T-cell (primary cell): ENCODE measurements at regions not wholly inside any gene's neighbourhood (a gene's known extent, or its start where the extent isn't known, plus 50 kb on each side); places are given as distances from the start of the nearest gene placed in this dataset.

Experiments used
- ATAC-seq, 4 experiments: fragments of 200-7000 bp in 3 of 4; fragments of 150-1000 bp in 1 of 4; cut with Tn5 transposase; replicated peaks in 1 of 4; 1 replicate in 3 of 4; 2 replicates in 1 of 4; pipeline ENCODE4 v1.10.0; 2021; ENCODE audit warnings: moderate library complexity in 3 of 4, mild to moderate bottlenecking in 2 of 4, moderate number of reproducible peaks in 1 of 4
- CTCF ChIA-PET, 2 donors: fragments of 300-600 bp; sonication (Branson Sonifier 250); formaldehyde crosslinking; loops; one replicate each; lab custom pipeline; 2022; ENCODE audit warnings: antibody characterized with exemption in 2 of 2; lab: Charles Lee
- POLR2A ChIA-PET, 2 donors: fragments of 300-600 bp; sonication (Branson Sonifier 250); formaldehyde crosslinking; loops; one replicate each; lab custom pipeline; 2022; ENCODE audit warnings: antibody characterized with exemption in 2 of 2; lab: Charles Lee
- DNase-seq, 35 experiments: peaks; one replicate each; pipeline versions ENCODE4 v3.0.0 to v3.0.0-alpha.2; 2013 to 2023
- H3K27ac ChIP-seq: one replicate; pipeline ENCODE4 v1.5.1; 2013; ENCODE audit warnings: low read length
- H3K27me3 ChIP-seq, 2 experiments: replicated peaks in 1 of 2; 1 replicate in 1 of 2; 2 replicates in 1 of 2; pipeline versions ENCODE4 v1.6.1 to v1.7.0; 2013; ENCODE audit warnings: low read length in 1 of 2, mixed read lengths in 1 of 2; ENCODE audit not compliant: control insufficient read depth in 2 of 2, insufficient read depth in 2 of 2; ENCODE audit errors: extremely low read depth in 1 of 2
- H3K36me3 ChIP-seq, 2 donors: 1 replicate in 1 of 2; 2 replicates in 1 of 2; pipeline versions ENCODE4 v1.6.1 to v1.7.0; 2013; ENCODE audit warnings: low read length in 1 of 2; ENCODE audit not compliant: control insufficient read depth in 2 of 2, insufficient read depth in 1 of 2; ENCODE audit errors: extremely low read depth in 1 of 2
- H3K4me1 ChIP-seq, 2 experiments: 1 replicate in 1 of 2; 2 replicates in 1 of 2; pipeline versions ENCODE4 v1.6.1 to v1.7.0; 2013; ENCODE audit warnings: low read length in 2 of 2, mixed read lengths in 1 of 2; ENCODE audit not compliant: insufficient read depth in 2 of 2, control insufficient read depth in 1 of 2; ENCODE audit errors: extremely low read depth in 1 of 2
- H3K4me3 ChIP-seq, 2 donors: 1 replicate in 1 of 2; 2 replicates in 1 of 2; pipeline versions ENCODE4 v1.5.1 to v1.7.0; 2013; ENCODE audit warnings: mild to moderate bottlenecking in 2 of 2, low read length in 1 of 2, moderate library complexity in 1 of 2; ENCODE audit not compliant: control insufficient read depth in 1 of 2; ENCODE audit errors: extremely low read depth in 1 of 2
- H3K9me3 ChIP-seq: 2 replicates; pipeline ENCODE4 v1.7.0; 2013
- H3K27ac Mint-ChIP-seq, 2 donors: one replicate each; pipeline ENCODE4 v1.8.0; 2020 to 2021; ENCODE audit warnings: mild to moderate bottlenecking in 2 of 2, mixed read lengths in 2 of 2
- H3K27me3 Mint-ChIP-seq, 2 donors: one replicate each; pipeline ENCODE4 v1.8.0; 2021 to 2022; ENCODE audit warnings: mixed read lengths in 2 of 2
- H3K36me3 Mint-ChIP-seq: one replicate; pipeline ENCODE4 v1.8.0; 2021; ENCODE audit warnings: mixed read lengths
- H3K4me1 Mint-ChIP-seq, 3 donors: one replicate each; pipeline ENCODE4 v1.8.0; 2020 to 2022; ENCODE audit warnings: mixed read lengths in 3 of 3, mild to moderate bottlenecking in 1 of 3
- H3K4me3 Mint-ChIP-seq, 3 donors: one replicate each; pipeline ENCODE4 v1.8.0; 2020 to 2022; ENCODE audit warnings: mild to moderate bottlenecking in 3 of 3, mixed read lengths in 3 of 3, moderate library complexity in 3 of 3
- H3K9me3 Mint-ChIP-seq, 3 donors: one replicate each; pipeline ENCODE4 v1.8.0; 2020 to 2022; ENCODE audit warnings: mixed read lengths in 3 of 3
- WGBS: methylation state at CpG from one replicate; pipeline ENCODE4 v1.1.5; 2013; ENCODE audit warnings: missing lambda C conversion rate; ENCODE audit not compliant: insufficient coverage; 5-methylcytosine and 5-hydroxymethylcytosine counted together

GRCh38 chrX:4925911-4926310, 1212.5 kb upstream of the PRKX start:
- no peaks in the 10 kb centered on the region for H3K4me1 Mint-ChIP-seq
- H3K36me3 ChIP-seq, result no peaks in the 10 kb centered on the region
- no CpG with 5 or more reads among the region's 5 CpGs for WGBS
- H3K4me3 ChIP-seq, result no peak overlapping the region
- no peak for ATAC-seq
- no peak for DNase-seq
- H3K36me3 Mint-ChIP-seq, result no peaks in the 10 kb centered on the region
- ChIA-PET POLR2A (no interaction called here), CTCF (no interaction called here)
- no peaks in the 10 kb centered on the region for H3K27me3 Mint-ChIP-seq
- no peak overlapping the region for H3K4me3 Mint-ChIP-seq
- H3K27me3 ChIP-seq, result no peaks in the 10 kb centered on the region
- H3K9me3 ChIP-seq, result no peaks in the 10 kb centered on the region
- peaks cover 4 to 10% (median 7%) of the 10 kb centered on the region in 3 donors for H3K9me3 Mint-ChIP-seq
- H3K27ac ChIP-seq, result no peak overlapping the region
- no peak overlapping the region for H3K27ac Mint-ChIP-seq
- no peaks in the 10 kb centered on the region for H3K4me1 ChIP-seq

- ChIA-PET POLR2A (no interaction called here), CTCF (no interaction called here)
- no peak overlapping the region for H3K4me3 ChIP-seq
- no peaks in the 10 kb centered on the region for H3K36me3 Mint-ChIP-seq
- no peaks in the 10 kb centered on the region for H3K27me3 Mint-ChIP-seq
- no peaks in the 10 kb centered on the region for H3K27me3 ChIP-seq
- no CpG with 5 or more reads among the region's 5 CpGs for WGBS
- no peaks in the 10 kb centered on the region for H3K36me3 ChIP-seq
- no peak overlapping the region for H3K27ac ChIP-seq
- no peak overlapping the region for H3K27ac Mint-ChIP-seq
- peaks cover 4 to 12% (median 11%) of the 10 kb centered on the region in 3 donors for H3K9me3 Mint-ChIP-seq
- no peak overlapping the region for H3K4me3 Mint-ChIP-seq
- DNase-seq (no peak), ATAC-seq (no peak)
- H3K4me1 ChIP-seq, result no peaks in the 10 kb centered on the region
- H3K4me1 Mint-ChIP-seq, result no peaks in the 10 kb centered on the region
- H3K9me3 ChIP-seq, result no peaks in the 10 kb centered on the region
Measured at GRCh38 chrX:4909348-4909747, 1195.9 kb upstream of the PRKX start.

GRCh38 chrX:4905576-4905975, 1192.1 kb upstream of the PRKX start:
- H3K9me3 ChIP-seq, result no peaks in the 10 kb centered on the region
- no peak for ATAC-seq
- POLR2A ChIA-PET, result no interaction called here
- no peak for DNase-seq
- no peaks in the 10 kb centered on the region for H3K4me1 ChIP-seq
- no peak overlapping the region for H3K4me3 Mint-ChIP-seq
- no peaks in the 10 kb centered on the region for H3K36me3 ChIP-seq
- no peak overlapping the region for H3K27ac Mint-ChIP-seq
- no peaks in the 10 kb centered on the region for H3K4me1 Mint-ChIP-seq
- H3K9me3 Mint-ChIP-seq, result peaks cover 4 to 13% (median 5%) of the 10 kb centered on the region in 3 donors
- H3K36me3 Mint-ChIP-seq, result no peaks in the 10 kb centered on the region
- no peaks in the 10 kb centered on the region for H3K27me3 Mint-ChIP-seq
- CTCF ChIA-PET, result no interaction called here
- no CpG with 5 or more reads among the region's 6 CpGs for WGBS
- no peaks in the 10 kb centered on the region for H3K27me3 ChIP-seq
- no peak overlapping the region for H3K4me3 ChIP-seq
- H3K27ac ChIP-seq, result no peak overlapping the region

- Mint-ChIP-seq H3K27me3 (no peaks in the 10 kb centered on the region), H3K4me1 (no peaks in the 10 kb centered on the region), H3K9me3 (peaks cover 0 to 6% (median 2%) of the 10 kb centered on the region in 3 donors), H3K27ac (no peak overlapping the region), H3K36me3 (no peaks in the 10 kb centered on the region), H3K4me3 (no peak overlapping the region)
- ChIA-PET POLR2A (no interaction called here), CTCF (no interaction called here)
- H3K27me3 ChIP-seq, result no peaks in the 10 kb centered on the region
- H3K4me1 ChIP-seq, result no peaks in the 10 kb centered on the region
- no peaks in the 10 kb centered on the region for H3K9me3 ChIP-seq
- no peak overlapping the region for H3K27ac ChIP-seq
- no peak for ATAC-seq
- no CpG with 5 or more reads among the region's 2 CpGs for WGBS
- H3K4me3 ChIP-seq, result no peak overlapping the region
- no peaks in the 10 kb centered on the region for H3K36me3 ChIP-seq
- DNase-seq, result no peak
Measured at GRCh38 chrX:4881277-4881676, 1167.8 kb upstream of the PRKX start.

- Histone ChIP-seq H3K4me1 (no peaks in the 10 kb centered on the region), H3K27me3 (no peaks in the 10 kb centered on the region), H3K27ac (no peak overlapping the region), H3K9me3 (no peaks in the 10 kb centered on the region), H3K4me3 (no peak overlapping the region), H3K36me3 (no peaks in the 10 kb centered on the region)
- no peaks in the 10 kb centered on the region for H3K4me1 Mint-ChIP-seq
- no CpG with 5 or more reads among the region's 3 CpGs for WGBS
- H3K36me3 Mint-ChIP-seq, result no peaks in the 10 kb centered on the region
- no peak for DNase-seq
- ATAC-seq, result no peak
- ChIA-PET POLR2A (no interaction called here), CTCF (no interaction called here)
- H3K4me3 Mint-ChIP-seq, result no peak overlapping the region
- H3K9me3 Mint-ChIP-seq, result peaks cover 4 to 12% (median 7%) of the 10 kb centered on the region in 3 donors
- H3K27ac Mint-ChIP-seq, result no peak overlapping the region
- no peaks in the 10 kb centered on the region for H3K27me3 Mint-ChIP-seq
Measured at GRCh38 chrX:4878640-4879039, 1165.2 kb upstream of the PRKX start.

GRCh38 chrX:4876268-4876667, 1162.8 kb upstream of the PRKX start:
- DNase-seq (no peak), ATAC-seq (no peak)
- no peaks in the 10 kb centered on the region for H3K36me3 ChIP-seq
- Mint-ChIP-seq H3K4me1 (no peaks in the 10 kb centered on the region), H3K36me3 (no peaks in the 10 kb centered on the region), H3K27ac (no peak overlapping the region), H3K4me3 (no peak overlapping the region), H3K27me3 (no peaks in the 10 kb centered on the region), H3K9me3 (peaks cover 4 to 9% (median 6%) of the 10 kb centered on the region in 3 donors)
- no peak overlapping the region for H3K4me3 ChIP-seq
- no peaks in the 10 kb centered on the region for H3K4me1 ChIP-seq
- no CpG with 5 or more reads among the region's 3 CpGs for WGBS
- CTCF ChIA-PET, result no interaction called here
- no peaks in the 10 kb centered on the region for H3K27me3 ChIP-seq
- no peak overlapping the region for H3K27ac ChIP-seq
- POLR2A ChIA-PET, result no interaction called here
- no peaks in the 10 kb centered on the region for H3K9me3 ChIP-seq

- no peak overlapping the region for H3K4me3 Mint-ChIP-seq
Measured at GRCh38 chrX:4851534-4851933, 1138.1 kb upstream of the PRKX start.

More at GRCh38 chrX:4851534-4851933, 1138.1 kb upstream of the PRKX start:
- Mint-ChIP-seq H3K27me3 (no peaks in the 10 kb centered on the region), H3K4me1 (no peaks in the 10 kb centered on the region), H3K9me3 (peaks cover 0 to 10% (median 2%) of the 10 kb centered on the region in 3 donors), H3K36me3 (no peaks in the 10 kb centered on the region), H3K27ac (no peak overlapping the region)
- Histone ChIP-seq H3K9me3 (no peaks in the 10 kb centered on the region), H3K4me3 (no peak overlapping the region), H3K27ac (no peak overlapping the region), H3K4me1 (no peaks in the 10 kb centered on the region), H3K27me3 (no peaks in the 10 kb centered on the region), H3K36me3 (no peaks in the 10 kb centered on the region)
- no peak for ATAC-seq
- no CpG with 5 or more reads among the region's 2 CpGs for WGBS
- DNase-seq, result no peak
- ChIA-PET CTCF (no interaction called here), POLR2A (no interaction called here)
